Coronary artery (tissue), 2 donors: ENCODE measurements at regions not wholly inside any gene's neighbourhood (a gene's known extent, or its start where the extent isn't known, plus 50 kb on each side); places are given as distances from the start of the nearest gene placed in this dataset.

ENCODE experiments used
- DNase-seq: peaks from one replicate; pipeline ENCODE4 v3.0.0-alpha.2; 2017; ENCODE audit warnings: low spot score
- H3K27ac ChIP-seq, 2 donors: fragments of 200-600 bp; sonication (generic); one replicate each; pipeline ENCODE4 v1.5.1; 2016 to 2019
- H3K4me3 ChIP-seq: fragments of 200-600 bp; sonication (generic); 2 replicates; pipeline ENCODE4 v1.5.1; 2016; ENCODE audit warnings: mild to moderate bottlenecking, moderate library complexity
- TF ChIP-seq, protein P1 (sequence below): fragments of 200-600 bp; sonication (generic); IDR thresholded peaks from one replicate; pipeline ENCODE4 v1.5.1; 2019; ENCODE audit warnings: antibody characterized with exemption

DNA sequence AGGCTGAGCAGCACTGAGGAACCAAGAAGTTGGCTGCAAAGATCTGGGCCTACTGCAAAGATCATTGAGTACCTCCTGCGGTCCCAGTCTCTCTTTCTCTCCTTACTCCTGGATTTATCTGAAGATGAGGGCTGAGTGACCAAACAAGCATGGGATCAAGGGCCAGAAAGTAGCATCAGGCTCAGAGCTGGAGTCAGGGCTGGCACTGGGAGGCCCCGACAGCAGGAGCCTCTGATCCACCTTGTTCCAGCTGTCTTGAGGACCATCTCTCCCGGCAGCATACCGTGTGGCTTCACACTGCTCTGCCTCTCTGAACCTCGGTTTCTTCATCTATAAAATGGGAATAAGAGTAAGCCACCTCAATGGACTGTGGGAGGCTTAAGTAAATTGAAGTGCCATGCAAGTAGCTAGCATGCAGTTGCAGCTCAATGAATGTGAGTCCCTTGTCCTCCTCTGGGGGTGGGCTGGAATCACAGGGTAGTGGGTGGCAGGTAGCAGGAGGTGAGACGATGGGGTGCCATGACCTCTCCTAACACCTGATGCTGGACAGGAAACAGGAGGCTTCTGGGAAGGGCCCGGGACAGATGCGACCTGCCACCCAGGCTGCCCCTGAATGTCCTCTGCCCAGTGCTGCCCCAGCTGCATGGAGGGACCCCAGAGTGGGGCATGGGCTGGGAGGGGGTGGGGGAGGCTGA lies 52.5 kb upstream of the PRDM11 start:
- DNase-seq: peak; percentile 62
- H3K4me3 ChIP-seq: no peak overlapping the region
- TF ChIP-seq, protein P1, sequence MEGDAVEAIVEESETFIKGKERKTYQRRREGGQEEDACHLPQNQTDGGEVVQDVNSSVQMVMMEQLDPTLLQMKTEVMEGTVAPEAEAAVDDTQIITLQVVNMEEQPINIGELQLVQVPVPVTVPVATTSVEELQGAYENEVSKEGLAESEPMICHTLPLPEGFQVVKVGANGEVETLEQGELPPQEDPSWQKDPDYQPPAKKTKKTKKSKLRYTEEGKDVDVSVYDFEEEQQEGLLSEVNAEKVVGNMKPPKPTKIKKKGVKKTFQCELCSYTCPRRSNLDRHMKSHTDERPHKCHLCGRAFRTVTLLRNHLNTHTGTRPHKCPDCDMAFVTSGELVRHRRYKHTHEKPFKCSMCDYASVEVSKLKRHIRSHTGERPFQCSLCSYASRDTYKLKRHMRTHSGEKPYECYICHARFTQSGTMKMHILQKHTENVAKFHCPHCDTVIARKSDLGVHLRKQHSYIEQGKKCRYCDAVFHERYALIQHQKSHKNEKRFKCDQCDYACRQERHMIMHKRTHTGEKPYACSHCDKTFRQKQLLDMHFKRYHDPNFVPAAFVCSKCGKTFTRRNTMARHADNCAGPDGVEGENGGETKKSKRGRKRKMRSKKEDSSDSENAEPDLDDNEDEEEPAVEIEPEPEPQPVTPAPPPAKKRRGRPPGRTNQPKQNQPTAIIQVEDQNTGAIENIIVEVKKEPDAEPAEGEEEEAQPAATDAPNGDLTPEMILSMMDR: no peak
- H3K27ac ChIP-seq: no peak overlapping the region

DNA sequence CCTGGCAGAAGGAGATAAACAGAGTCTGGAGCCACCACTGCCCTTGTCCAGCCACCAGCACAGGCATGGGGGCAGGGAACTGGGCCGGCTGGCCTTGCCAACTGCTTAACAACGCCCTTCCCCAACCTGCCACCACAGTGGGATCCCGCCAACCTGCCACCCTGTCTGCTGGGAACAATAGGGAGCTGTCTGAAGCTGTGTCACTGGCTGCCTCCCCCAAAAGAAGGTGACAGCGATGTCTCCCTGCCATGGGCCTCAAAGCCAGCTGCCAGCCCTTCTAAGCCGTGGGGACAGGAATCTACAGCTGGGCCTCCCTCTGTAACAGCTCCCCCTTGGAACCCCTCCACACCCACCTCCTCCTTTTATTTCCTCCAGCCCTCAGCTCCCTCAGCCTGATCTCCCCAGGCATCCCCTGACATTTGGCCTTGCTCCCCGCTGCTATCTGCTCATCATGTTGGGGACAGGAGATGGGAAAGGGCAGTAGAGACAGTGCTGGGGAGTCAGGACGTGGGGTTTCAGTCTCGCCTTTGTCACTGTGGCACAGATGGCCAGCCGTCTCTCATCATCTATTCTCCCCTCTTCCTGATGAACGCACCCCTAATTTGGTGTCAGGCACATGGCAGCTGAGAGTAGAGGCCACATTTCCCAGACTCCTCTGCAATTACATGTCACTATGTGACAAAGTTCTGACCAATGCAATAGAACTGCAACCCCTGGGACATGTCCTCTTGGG lies 51.3 kb upstream of the PRDM11 start:
- H3K27ac ChIP-seq: no peak overlapping the region
- H3K4me3 ChIP-seq: no peak overlapping the region
- DNase-seq: no peak
- TF ChIP-seq, protein P1: no peak

DNA sequence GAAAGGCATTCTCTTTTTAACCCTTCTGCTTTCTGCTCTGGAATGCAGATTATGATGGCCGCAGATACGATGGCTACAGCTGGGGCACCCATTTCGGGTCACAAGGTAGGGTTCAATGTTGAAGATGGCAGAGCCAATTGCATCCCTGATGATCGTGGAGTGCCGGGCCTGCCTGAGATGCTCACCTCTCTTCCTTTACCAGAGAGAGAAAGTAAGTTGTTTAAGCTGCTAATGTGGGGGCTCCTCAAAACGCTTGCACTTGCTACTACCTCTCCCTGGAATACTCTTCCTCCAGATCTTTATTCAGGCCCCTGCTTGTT lies 50.8 kb upstream of the PRDM11 start:
- DNase-seq: no peak
- H3K4me3 ChIP-seq: no peak overlapping the region

DNA sequence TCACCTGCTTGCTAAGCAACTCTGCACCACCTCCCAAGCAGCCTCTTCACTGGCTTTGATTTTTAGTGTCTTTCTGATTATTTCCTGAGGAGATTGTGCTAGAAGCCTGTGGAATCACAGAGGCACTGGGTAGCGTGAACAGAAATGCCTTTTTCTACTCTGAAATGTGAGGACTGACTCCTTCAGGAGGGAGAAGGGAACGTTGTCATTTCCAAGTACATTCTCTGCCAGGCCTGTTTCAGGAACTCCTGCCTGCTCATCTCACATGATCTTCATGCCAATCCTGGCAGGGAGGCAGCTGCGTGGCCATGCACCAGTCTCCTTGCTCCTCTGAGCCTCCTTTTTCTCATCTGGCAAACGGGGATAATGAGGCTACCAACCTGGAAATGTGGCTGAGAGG lies 49.8 kb upstream of the PRDM11 start:
- Histone ChIP-seq H3K4me3 (no peak overlapping the region), H3K27ac (no peak overlapping the region)
- TF ChIP-seq, protein P1: no peak
- DNase-seq: no peak

More for the DNA sequence above, 50.8 kb upstream of the PRDM11 start:
- TF ChIP-seq, protein P1: no peak
- H3K27ac ChIP-seq: no peak overlapping the region
